ENCODE measurements at regions not wholly inside any gene's neighbourhood (a gene's known extent, or its start where the extent isn't known, plus 50 kb on each side); places are given as distances from the start of the nearest gene placed in this dataset.
"Not testable (repeated sequence)": the region's sequence is repeated elsewhere in the genome, so short reads cannot be mapped to it uniquely, and the experiment has no call there.

- WGBS, 2 donors, result 91 to 96% methylated on average over 4 of the region's 4 CpGs
- Histone ChIP-seq H3K27ac (no peak overlapping the region), H3K27me3 (no peaks in the 10 kb centered on the region), H3K36me3 (no peaks in the 10 kb centered on the region), H3K9me3 (no peaks in the 10 kb centered on the region), H3K4me3 (no peak overlapping the region), H3K4me1 (peaks cover 0 to 6% (median 0%) of the 10 kb centered on the region in 9 donors)
- intact Hi-C loops (cut with DNase I), result no loop called here
- no peak for ATAC-seq
- TF ChIP-seq CTCF (IDR thresholded peaks at IDR 0.05), result no peak
- DNase-seq, result no peak
Measured at GRCh38 chr2:60351321-60351720, 202.1 kb downstream of the BCL11A start.

GRCh38 chr2:60350791-60351190, 202.7 kb downstream of the BCL11A start:
- ATAC-seq, result no peak
- H3K27ac ChIP-seq, result no peak overlapping the region
- H3K9me3 ChIP-seq, result no peaks in the 10 kb centered on the region
- WGBS, 2 donors, result 62 to 72% methylated on average over 4 of the region's 4 CpGs
- no peak for DNase-seq
- intact Hi-C loops (cut with DNase I), result no loop called here
- no peak overlapping the region for H3K4me3 ChIP-seq
- TF ChIP-seq CTCF (IDR thresholded peaks at IDR 0.05), result no peak
- peaks cover 0 to 6% (median 0%) of the 10 kb centered on the region in 9 donors for H3K4me1 ChIP-seq
- H3K36me3 ChIP-seq, result no peaks in the 10 kb centered on the region
- H3K27me3 ChIP-seq, result no peaks in the 10 kb centered on the region

- no peaks in the 10 kb centered on the region for H3K27me3 ChIP-seq
- ATAC-seq, result no peak
- H3K36me3 ChIP-seq, result no peaks in the 10 kb centered on the region
- WGBS, 2 donors, result 82 to 84% methylated on average over 5 of the region's 5 CpGs
- TF ChIP-seq CTCF (IDR thresholded peaks at IDR 0.05), result no peak
- no peak for DNase-seq
- H3K4me1 ChIP-seq, result peaks cover 0 to 6% (median 0%) of the 10 kb centered on the region in 9 donors
- H3K27ac ChIP-seq, result no peak overlapping the region
- intact Hi-C loops (cut with DNase I), result no loop called here
- H3K9me3 ChIP-seq, result no peaks in the 10 kb centered on the region
- H3K4me3 ChIP-seq, result no peak overlapping the region
Measured at GRCh38 chr2:60347781-60348180, 205.7 kb downstream of the BCL11A start.

- intact Hi-C loops (cut with DNase I); DNase-seq: not testable (repeated sequence)
- whole genome bisulfite sequencing, 2 donors, result 87 to 94% methylated on average over 4 of the region's 4 CpGs
Measured at GRCh38 chr2:60342491-60342890, 211.0 kb downstream of the BCL11A start.

GRCh38 chr2:60341151-60341550, 212.3 kb downstream of the BCL11A start:
- Histone ChIP-seq H3K27me3 (no peaks in the 10 kb centered on the region), H3K27ac (no peak overlapping the region), H3K9me3 (no peaks in the 10 kb centered on the region), H3K4me1 (peaks cover 0 to 10% (median 0%) of the 10 kb centered on the region in 9 donors), H3K4me3 (no peak overlapping the region), H3K36me3 (no peaks in the 10 kb centered on the region)
- DNase-seq, result no peak
- no peak for TF ChIP-seq CTCF (IDR thresholded peaks at IDR 0.05)
- no peak for ATAC-seq
- intact Hi-C loops (cut with DNase I), result no loop called here
- 88% methylated on average over 7 of the region's 7 CpGs for WGBS, 2 donors

More at GRCh38 chr2:60342491-60342890, 211.0 kb downstream of the BCL11A start:
- H3K9me3 ChIP-seq, H3K4me3 ChIP-seq, H3K36me3 ChIP-seq, H3K4me1 ChIP-seq, H3K27ac ChIP-seq, H3K27me3 ChIP-seq, ATAC-seq: not testable (repeated sequence)

Measured in heart right ventricle (tissue), 16 donors.